Hematopoietic multipotent progenitor cell treated with erythropoietin and hydrocortisone succinate and interleukin-3 and kit ligand, for 6 days (in vitro differentiated cells): ENCODE measurements at regions not wholly inside any gene's neighbourhood (a gene's known extent, or its start where the extent isn't known, plus 50 kb on each side); places are given as distances from the start of the nearest gene placed in this dataset.

Experiments used
- DNase-seq: peaks from one replicate; pipeline ENCODE4 v3.0.0-alpha.2; 2015

DNA sequence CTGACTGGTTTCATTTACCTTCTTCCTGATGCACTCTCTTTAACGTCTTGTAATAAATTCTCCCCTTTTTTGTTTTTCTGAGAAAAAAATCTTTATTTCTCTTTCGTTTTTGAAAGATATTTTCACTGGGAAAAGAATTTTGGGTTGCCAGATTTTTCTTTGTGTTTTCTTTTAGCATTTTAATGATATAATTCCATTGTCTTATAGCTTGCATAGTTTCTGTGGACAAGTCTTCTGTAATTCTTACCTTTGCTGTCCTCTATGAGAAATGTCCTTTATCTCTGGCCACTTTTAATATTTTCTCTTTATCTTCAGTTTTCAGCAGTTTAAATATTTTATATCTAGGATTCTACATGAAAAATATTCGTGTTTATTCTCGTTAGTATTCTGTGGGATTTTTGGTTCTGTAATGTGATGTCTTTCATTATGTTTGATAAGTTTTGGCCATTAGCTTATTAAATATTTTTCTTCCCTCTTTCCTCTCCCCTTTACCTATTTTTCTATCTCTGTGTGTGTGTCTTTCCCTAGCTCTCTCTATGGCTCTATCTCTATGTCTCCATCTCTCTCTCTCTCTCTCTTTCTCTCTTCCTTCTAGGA is 236.5 kb downstream of the C16orf95 start:
- DNase-seq, result no peak

GRCh38 chr16:87085441-87085840 is 231.8 kb downstream of the C16orf95 start:
- no peak for DNase-seq

DNA sequence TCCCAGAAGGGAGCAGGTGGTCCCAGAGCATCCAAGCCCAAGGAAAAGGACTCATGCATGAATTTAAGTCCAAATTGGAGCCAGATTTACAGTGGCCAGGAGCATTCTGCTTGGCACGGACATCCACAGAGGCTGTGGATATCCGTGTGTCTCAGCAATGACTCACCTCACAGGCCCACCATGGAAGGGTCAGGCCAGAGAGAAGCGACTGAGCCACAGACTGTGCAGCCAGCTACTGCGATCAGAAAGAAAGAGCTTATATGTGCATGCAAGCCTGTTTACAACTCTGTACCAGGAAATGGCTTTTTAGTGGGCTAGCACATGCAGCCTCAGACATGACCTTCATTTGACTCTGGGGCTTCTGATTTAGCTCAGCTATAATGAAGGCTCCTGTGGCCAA is 231.0 kb downstream of the C16orf95 start:
- no peak for DNase-seq

DNA sequence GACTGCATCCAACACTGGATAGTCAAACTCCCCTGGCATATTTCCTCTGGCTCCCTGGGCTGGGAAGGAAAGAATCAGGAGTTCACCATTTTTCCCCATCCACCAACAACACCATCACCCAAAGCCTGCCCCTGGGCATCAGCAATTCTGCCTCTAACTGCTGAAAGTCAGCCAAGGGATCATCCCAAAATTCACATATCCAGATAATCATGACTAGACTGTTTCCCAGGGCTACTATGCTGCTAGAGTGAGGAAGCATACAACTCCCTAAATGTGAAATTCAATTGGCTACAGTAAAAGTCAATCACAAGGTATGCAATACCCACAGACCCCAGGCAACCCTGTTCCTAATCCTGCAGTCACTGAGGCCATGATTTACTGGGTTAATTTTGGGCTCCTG is 230.6 kb downstream of the C16orf95 start:
- no peak for DNase-seq

DNA sequence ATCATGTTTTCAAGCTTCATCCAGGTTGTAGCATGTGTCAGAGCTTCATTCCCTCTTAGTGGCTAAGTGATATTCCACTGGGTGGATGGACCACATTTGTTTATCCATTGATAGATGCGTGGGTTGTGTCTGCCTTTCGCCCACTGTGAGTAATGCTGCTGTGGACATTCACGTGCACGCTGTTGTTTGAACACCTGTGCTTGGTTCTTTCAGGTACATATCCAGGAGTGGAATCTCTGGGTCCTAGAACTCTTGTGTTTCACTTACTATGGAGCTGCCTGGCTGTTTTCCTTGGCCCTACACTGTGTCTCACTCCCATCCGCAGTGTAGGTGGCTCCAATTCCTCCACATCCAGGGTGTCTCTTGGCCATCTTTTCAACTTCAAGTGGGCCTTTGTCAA is 224.2 kb downstream of the C16orf95 start:
- no peak for DNase-seq

- no peak for DNase-seq
Observed at GRCh38 chr16:87093804-87094555, 223.2 kb downstream of the C16orf95 start.

- no peak for DNase-seq
Observed at GRCh38 chr16:87094556-87094865, 222.7 kb downstream of the C16orf95 start.

DNA sequence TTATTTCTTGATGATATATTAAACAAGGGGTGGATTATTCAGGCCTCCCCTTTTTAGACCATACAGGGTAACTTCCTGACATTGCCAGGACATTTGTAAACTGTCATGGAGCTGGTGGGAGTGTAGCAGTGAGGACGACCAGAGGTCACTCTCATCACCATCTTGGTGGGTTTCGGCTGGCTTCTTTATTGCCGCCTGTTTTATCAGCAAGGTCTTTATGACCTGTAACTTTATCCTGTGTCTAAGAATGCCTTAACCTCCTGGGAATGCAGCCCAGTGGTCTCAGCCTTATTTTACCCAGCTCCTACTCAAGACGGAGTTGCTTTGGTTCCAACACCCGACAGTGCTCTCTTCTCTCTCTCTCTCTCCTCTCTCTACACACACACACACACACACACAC is 221.9 kb downstream of the C16orf95 start:
- DNase-seq, result no peak

GRCh38 chr16:87096746-87097333 is 220.4 kb downstream of the C16orf95 start:
- DNase-seq, result no peak

DNA sequence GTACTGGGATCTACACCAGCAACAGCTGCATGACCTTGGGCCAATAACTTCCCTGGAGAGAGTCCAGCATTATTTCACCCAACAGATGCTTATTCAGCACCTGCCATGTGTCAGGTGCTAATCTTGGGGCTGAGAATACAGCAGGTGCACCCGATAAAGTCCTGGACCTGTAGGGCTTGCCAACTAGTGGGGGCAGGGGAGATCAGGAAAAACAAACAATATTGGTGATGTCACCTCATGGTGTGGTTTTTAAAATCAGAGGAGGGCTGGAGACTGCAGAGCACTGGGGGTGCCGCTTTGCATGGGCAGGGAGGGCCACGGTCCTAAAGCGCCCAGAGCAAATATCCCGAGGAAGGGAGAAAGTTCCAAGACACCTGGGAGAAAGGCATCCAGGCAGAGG is 218.8 kb downstream of the C16orf95 start:
- no peak for DNase-seq

DNA sequence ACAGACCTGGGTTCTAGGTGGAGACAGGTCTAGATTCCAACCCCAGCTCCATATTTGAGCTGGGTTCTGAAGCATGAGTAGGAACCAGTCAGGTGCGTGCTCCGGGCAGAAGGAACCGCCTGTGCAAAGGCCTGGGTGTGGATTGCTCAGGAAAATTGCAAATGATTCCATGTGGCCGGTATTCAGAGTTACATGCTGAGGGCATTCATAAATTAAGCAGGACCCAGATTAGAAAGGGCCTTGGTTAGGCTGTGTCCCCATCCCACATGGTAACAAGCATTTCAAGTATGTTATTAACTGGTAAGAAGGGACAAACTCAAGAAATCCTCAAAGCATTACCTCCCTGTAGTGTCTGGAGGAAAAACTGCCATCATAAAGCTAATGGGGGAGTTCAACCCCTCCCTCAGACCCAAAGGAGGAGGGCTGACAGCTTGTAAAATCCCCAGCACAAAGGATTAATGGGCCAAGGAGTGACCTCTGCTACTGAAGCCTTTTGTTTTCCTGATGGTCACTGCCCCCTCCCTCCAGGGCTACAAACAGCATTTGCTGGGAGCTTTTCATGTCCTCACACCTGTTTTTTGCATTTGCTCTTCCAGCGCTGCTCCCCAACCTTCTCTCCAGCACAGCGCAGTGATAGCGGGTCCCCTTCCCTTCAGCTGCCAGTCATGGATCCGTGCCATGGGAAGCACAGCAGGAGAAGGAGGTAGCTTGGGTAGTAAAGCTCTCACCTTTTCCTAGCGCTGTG is 218.0 kb downstream of the C16orf95 start:
- no peak for DNase-seq

DNA sequence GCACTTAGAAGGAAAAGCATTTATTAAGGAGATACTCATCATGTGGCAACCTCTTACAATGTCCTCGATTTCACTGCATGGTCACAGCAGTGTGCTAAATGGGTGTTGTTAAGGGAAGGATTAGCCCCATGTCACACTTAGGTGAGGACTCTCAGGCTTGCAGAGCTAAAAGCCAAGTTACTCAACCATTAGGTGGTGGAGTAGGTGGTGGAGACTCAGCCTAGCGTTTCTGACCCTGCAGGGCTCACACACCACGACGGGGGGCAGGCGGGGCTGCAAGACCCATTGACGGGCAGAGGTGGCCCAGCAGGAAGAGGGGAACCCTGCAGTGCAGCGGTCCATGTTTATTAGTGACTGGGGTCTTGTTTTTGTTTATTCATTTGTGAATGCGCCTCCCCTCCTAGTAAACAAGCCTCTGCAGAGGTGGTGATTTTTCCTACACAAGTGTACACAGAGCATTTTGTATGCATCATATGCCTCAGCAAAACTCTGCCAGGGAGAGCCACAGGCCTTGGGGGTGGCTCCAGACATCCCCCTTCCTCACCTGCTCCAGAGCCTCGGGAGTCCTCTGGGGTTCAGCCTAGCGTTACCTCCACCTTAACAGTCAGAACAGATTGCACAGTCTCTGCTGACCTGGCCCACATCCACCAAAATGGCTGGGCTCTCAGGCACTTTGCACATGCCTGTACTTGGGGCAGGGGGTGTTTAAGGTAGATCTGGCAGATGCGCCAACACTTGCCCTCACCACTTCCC is 216.7 kb downstream of the C16orf95 start:
- no peak for DNase-seq

GRCh38 chr16:87101903-87102302 is 215.3 kb downstream of the C16orf95 start:
- no peak for DNase-seq

DNA sequence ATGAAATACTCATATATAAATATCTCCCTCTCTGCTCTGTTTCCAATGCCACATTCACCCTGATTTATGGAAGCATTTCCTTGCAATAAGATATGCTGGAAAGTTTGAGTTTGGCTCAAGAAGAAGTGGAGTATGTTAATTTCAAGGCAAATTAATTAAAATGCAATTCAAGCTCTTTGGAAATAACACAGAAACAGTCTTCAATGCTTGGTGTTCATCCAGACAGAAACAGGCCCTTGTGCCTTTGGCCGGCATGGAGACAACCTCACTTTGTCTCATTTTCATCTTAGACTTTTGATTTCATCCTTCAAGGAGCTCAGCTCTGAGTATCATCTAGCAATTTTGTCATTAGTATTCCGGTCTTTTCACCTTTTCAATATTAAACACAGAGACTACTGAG is 210.0 kb downstream of the C16orf95 start:
- DNase-seq, result no peak

DNA sequence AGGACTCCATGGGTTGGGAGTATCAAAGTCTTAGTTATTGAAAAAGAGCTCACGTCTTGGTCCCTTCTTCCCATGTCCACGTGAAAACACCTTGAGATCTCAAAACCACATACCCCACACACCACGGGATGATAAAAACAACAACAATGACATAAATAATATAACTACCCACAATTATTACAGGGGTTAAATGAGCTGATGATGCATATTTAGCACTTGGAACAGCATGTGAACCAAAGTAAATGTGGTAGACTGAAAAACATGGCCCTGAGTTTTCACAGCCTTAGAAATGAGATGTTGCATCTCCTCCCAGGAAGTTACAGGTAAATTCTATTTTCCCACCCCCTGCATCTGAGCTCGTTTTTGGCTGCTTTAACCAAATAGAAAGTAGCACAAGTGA is 208.9 kb downstream of the C16orf95 start:
- DNase-seq, result no peak

DNA sequence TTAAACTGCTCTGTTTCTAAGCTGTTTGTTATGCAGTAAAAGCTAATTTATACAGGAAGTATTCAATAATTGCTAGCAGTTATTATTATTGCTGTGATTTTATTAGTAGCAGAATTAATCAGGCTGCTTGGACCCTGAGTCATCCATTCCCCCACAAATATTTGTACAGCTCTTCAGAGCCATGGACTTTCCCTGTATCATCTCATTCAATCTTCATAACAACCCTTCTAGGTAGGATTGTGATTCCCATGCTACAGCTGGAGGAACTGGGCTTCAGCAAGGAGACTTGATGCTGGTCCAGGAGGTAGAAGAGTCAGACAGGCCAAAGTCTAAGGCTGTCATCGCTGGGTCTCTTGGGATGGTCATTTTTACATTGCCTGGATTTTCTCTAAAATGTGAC is 208.3 kb downstream of the C16orf95 start:
- no peak for DNase-seq

DNA sequence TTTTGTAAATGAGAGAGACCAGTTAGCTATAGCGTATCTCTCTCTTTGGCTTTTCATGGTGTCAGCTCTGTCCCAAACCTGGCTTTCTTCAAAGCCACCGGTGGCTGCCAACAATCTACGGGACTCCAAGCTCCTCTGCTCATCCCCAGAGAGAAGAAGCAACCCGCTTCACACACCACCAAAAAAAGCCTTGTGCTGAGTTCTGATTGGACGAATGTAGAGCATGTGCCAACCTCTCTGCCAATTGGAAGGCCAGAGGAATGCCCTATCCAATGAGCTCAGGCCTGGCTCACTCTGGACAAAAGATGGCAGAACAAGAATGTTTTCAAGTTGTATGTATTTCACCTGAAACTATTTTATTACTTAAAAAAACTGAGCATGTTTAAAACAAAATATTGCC is 202.4 kb downstream of the C16orf95 start:
- DNase-seq, result no peak

- DNase-seq, result no peak
Observed at GRCh38 chr16:87115646-87116045, 201.5 kb downstream of the C16orf95 start.

DNA sequence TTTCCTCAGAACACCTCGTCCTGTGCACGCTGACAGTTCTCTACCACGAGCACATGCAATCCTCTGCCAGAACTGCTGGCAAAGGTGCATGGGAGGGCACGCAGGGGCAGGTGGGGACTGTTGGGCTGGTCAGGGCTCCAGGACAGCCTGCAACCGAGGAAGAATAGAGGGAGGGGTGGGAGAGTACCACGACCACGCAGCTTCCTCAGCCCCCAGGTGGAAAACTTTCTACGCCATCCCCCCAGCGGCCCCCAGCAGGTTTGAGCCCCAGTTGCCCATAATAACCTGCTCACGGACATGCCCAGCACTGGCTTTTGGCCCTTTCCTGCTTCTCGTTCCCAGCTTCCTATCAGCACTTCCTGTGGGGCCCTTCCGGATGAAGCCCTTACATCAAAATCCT is 199.3 kb downstream of the C16orf95 start:
- DNase-seq, result no peak

GRCh38 chr16:87119168-87119567 is 198.0 kb downstream of the C16orf95 start:
- no peak for DNase-seq

DNA sequence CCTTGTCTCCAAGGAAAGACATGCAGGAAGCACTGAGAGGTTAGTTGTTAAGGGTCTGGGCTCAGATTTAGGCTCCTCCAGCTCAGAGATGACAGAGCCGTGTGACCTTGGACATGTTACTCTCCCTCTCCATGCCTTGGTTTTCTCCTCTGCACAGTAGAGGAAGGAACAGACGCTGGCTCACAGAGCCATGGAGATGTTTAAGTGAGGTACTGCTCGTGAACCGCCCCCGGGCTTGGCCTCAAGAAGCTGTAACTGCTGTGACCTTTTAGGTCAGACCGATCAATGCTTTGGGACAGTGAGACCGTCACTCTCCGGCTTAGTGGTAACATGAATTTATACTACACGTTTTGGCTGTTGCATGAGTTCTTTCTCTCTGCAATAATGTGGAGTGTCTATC is 197.4 kb downstream of the C16orf95 start:
- DNase-seq, result no peak

DNA sequence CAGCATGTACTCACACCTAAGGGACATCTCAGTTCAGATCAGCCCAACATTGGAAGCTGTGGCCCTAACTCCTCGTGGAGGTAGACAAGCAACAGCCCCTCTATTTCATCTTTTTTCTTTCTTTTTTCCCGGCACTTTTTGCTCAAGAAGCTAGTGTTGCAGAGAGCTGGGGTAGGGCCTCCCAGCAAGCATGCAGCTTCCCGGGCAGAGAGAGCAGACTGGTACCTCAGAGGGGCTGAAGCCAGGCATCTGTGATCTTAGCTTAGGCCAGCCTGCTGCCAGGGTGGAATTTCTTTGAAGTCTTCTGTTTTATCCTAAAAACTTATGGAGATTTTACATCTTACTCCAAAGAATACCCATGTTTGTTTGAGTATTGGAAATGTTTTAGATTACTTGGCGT is 195.4 kb downstream of the C16orf95 start:
- no peak for DNase-seq

GRCh38 chr16:87123356-87124001 is 193.7 kb downstream of the C16orf95 start:
- no peak for DNase-seq
